Endothelial cell of umbilical vein (primary cell): ENCODE measurements at regions not wholly inside any gene's neighbourhood (a gene's known extent, or its start where the extent isn't known, plus 50 kb on each side); places are given as distances from the start of the nearest gene placed in this dataset.

Experiments
- BruUV-seq: library from RNA; stranded (reverse); fragments of 400-500 nt; replicated peaks from 2 replicates; lab custom pipeline; 2021; lab: Mats Ljungman, UMichigan
- CTCF ChIA-PET: fragments of 300-600, 350-600 bp; sonication (Branson Sonifier 250); formaldehyde crosslinking; loops from one replicate; lab custom pipeline; 2021; ENCODE audit warnings: antibody characterized with exemption, inconsistent platforms; lab: Charles Lee
- POLR2A ChIA-PET: fragments of 300-600, 350-600 bp; sonication (Branson Sonifier 250); formaldehyde crosslinking; loops from one replicate; lab custom pipeline; 2021; ENCODE audit warnings: antibody characterized with exemption, inconsistent platforms; lab: Charles Lee
- DNase-seq: peaks from one replicate; pipeline ENCODE4 v3.0.0-alpha.2; 2011; ENCODE audit warnings: low read depth, low spot score
- FAIRE-seq: peaks from 2 replicates; lab custom pipeline; 2011; peaks lifted over from hg19 to GRCh38; lab: Jason Lieb, UNC
- H2AFZ ChIP-seq: 2 replicates; pipeline ENCODE4 v1.6.0; 2012; ENCODE audit warnings: low read depth, low read length, control low read depth, inconsistent platforms
- H3K27ac ChIP-seq: 2 replicates; pipeline ENCODE4 v1.5.1; 2011; ENCODE audit warnings: low read depth, mild to moderate bottlenecking, control low read depth, low read length, moderate library complexity; ENCODE audit not compliant: insufficient read depth
- H3K27me3 ChIP-seq, 2 experiments: 2 replicates each; pipeline versions ENCODE4 v1.6.0 to v1.6.1; 2011; ENCODE audit warnings: low read length in 2 of 2, mixed read lengths in 1 of 2; ENCODE audit not compliant: control insufficient read depth in 2 of 2, insufficient read depth in 2 of 2
- H3K36me3 ChIP-seq, 2 experiments: 2 replicates in 1 of 2; 3 replicates in 1 of 2; pipeline ENCODE4 v1.5.1; 2011; ENCODE audit warnings: low read length in 2 of 2, mild to moderate bottlenecking in 1 of 2, moderate library complexity in 1 of 2; ENCODE audit not compliant: control insufficient read depth in 2 of 2, insufficient read depth in 2 of 2; ENCODE audit errors: extremely low read depth in 1 of 2
- H3K4me1 ChIP-seq: 3 replicates; pipeline ENCODE4 v1.5.1; 2011; ENCODE audit warnings: mild to moderate bottlenecking, low read length; ENCODE audit not compliant: control insufficient read depth, insufficient read depth; ENCODE audit errors: extremely low read depth
- H3K4me2 ChIP-seq: 2 replicates; pipeline ENCODE4 v1.6.1; 2011; ENCODE audit warnings: low read length, control low read depth, mixed read lengths; ENCODE audit not compliant: insufficient read depth
- H3K4me3 ChIP-seq, 3 experiments: fragments of 200-600 bp in 1 of 3; sonication (generic), shearing (Covaris generic) in 1 of 3; replicated peaks in 1 of 3; 2 replicates each; pipeline ENCODE4 v1.5.1; 2011 to 2016; ENCODE audit warnings: control low read depth in 3 of 3, low read length in 3 of 3, mild to moderate bottlenecking in 2 of 3, inconsistent platforms in 1 of 3, low read depth in 1 of 3, moderate library complexity in 1 of 3; ENCODE audit not compliant: insufficient read depth in 1 of 3
- H3K79me2 ChIP-seq: 2 replicates; pipeline ENCODE4 v1.6.0; 2012; ENCODE audit warnings: low read length, inconsistent platforms; ENCODE audit not compliant: control insufficient read depth, insufficient read depth
- H3K9ac ChIP-seq: replicated peaks from 2 replicates; pipeline ENCODE3; 2011; ENCODE audit warnings: low read length, control low read depth; ENCODE audit not compliant: insufficient read depth; ENCODE audit errors: extremely low read depth
- H3K9me1 ChIP-seq: replicated peaks from 3 replicates; pipeline ENCODE4 v1.6.0; 2011; ENCODE audit warnings: mild to moderate bottlenecking, low read length; ENCODE audit not compliant: control insufficient read depth, insufficient read depth; ENCODE audit errors: extremely low read depth
- H3K9me3 ChIP-seq: replicated peaks from 2 replicates; pipeline ENCODE4 v1.5.1; 2012; ENCODE audit warnings: low read length, inconsistent platforms; ENCODE audit not compliant: control insufficient read depth, insufficient read depth
- H4K20me1 ChIP-seq: replicated peaks from 2 replicates; pipeline ENCODE3; 2011; ENCODE audit warnings: mild to moderate bottlenecking, low read length; ENCODE audit not compliant: control insufficient read depth, insufficient read depth; ENCODE audit errors: extremely low read depth
- CTCF ChIP-seq, 2 donors: IDR thresholded peaks; 1 replicate in 1 of 2; 2 replicates in 1 of 2; pipeline ENCODE4 v1.5.1; 2011; ENCODE audit warnings: low read length in 2 of 2, mild to moderate bottlenecking in 2 of 2, moderate library complexity in 2 of 2, control low read depth in 1 of 2, inconsistent platforms in 1 of 2, low read depth in 1 of 2; ENCODE audit not compliant: insufficient read depth in 1 of 2; ENCODE audit errors: extremely low read depth in 1 of 2
- EZH2 ChIP-seq: IDR thresholded peaks from 2 replicates; pipeline ENCODE4 v1.6.1; 2012; ENCODE audit warnings: borderline replicate concordance, low read depth, mild to moderate bottlenecking, moderate library complexity, low read length, inconsistent platforms; ENCODE audit not compliant: severe bottlenecking
- FOS ChIP-seq: IDR thresholded peaks from 2 replicates; pipeline ENCODE4 v1.6.1; 2011; ENCODE audit warnings: mild to moderate bottlenecking, low read length, moderate library complexity, borderline replicate concordance; ENCODE audit not compliant: insufficient read depth
- GATA2 ChIP-seq: IDR thresholded peaks from 2 replicates; pipeline ENCODE4 v1.7.0; 2011; ENCODE audit warnings: low read depth, mild to moderate bottlenecking, moderate library complexity, mixed read lengths, low read length; ENCODE audit not compliant: insufficient read length, insufficient read depth
- JUN ChIP-seq: IDR thresholded peaks from 2 replicates; pipeline ENCODE4 v1.6.1; 2011; ENCODE audit warnings: borderline replicate concordance, low read depth; ENCODE audit not compliant: insufficient read length, insufficient read depth
- MAX ChIP-seq: IDR thresholded peaks from 2 replicates; pipeline ENCODE4 v1.6.1; 2011; ENCODE audit not compliant: insufficient read depth, insufficient read length
- MYC ChIP-seq: IDR thresholded peaks from one replicate; pipeline ENCODE4 v1.6.1; 2011; ENCODE audit warnings: mild to moderate bottlenecking, low read depth, low read length
- POLR2A ChIP-seq: IDR thresholded peaks from 2 replicates; pipeline ENCODE4 v1.6.1; 2012; ENCODE audit warnings: low read depth, mild to moderate bottlenecking, control low read depth, low read length
- POLR2AphosphoS5 ChIP-seq: IDR thresholded peaks from 2 replicates; pipeline ENCODE4 v1.6.1; 2012; ENCODE audit warnings: low read depth, mild to moderate bottlenecking, control low read depth, low read length, moderate library complexity; ENCODE audit not compliant: insufficient read depth
- dilution Hi-C: fragments of 300-500 bp; cut with MboI; formaldehyde crosslinking; loops from one replicate; pipeline ENCODE4 v1.15.0; 2019; ENCODE audit warnings: low sequenced_read_pairs; ENCODE audit not compliant: extremely low pct_ligation_motif_present
- intact Hi-C: fragments of 100-400 bp; cut with micrococcal nuclease; formaldehyde crosslinking; loops from one replicate; pipeline ENCODE4 v1.10.0; 2022

- Histone ChIP-seq H3K9me3 (no peaks in the 10 kb centered on the region), H3K27ac (no peak overlapping the region), H3K79me2 (no peaks in the 10 kb centered on the region), H3K27me3 (no peaks in the 10 kb centered on the region), H3K9me1 (no peaks in the 10 kb centered on the region), H3K36me3 (no peaks in the 10 kb centered on the region), H3K9ac (no peak overlapping the region), H3K4me2 (no peak overlapping the region), H3K4me3 (no peak overlapping the region), H2AFZ (no peak overlapping the region), H3K4me1 (no peaks in the 10 kb centered on the region), H4K20me1 (no peaks in the 10 kb centered on the region)
- CTCF ChIA-PET, result no interaction called here
- DNase-seq (no peak), FAIRE-seq (no peak)
- intact Hi-C loops, result no loop called here
- BruUV-seq, result no TSS peak
- TF ChIP-seq MAX (no peak), EZH2 (no peak), FOS (no peak), POLR2AphosphoS5 (no peak), CTCF (IDR thresholded peaks at IDR 0.05; ENCODE audit: extremely low read depth in 1 of 2, insufficient read depth in 1 of 2, low read depth in 1 of 2, low read length in 2 of 2) (no peak), POLR2A (no peak), JUN (no peak), GATA2 (no peak), MYC (no peak)
- POLR2A ChIA-PET, result no interaction called here
- dilution Hi-C loops, result no loop called here
Observed at GRCh38 chrX:25344161-25344936, 328.6 kb upstream of the ARX start.
